ENCODE measurements at regions not wholly inside any gene's neighbourhood (a gene's known extent, or its start where the extent isn't known, plus 50 kb on each side); places are given as distances from the start of the nearest gene placed in this dataset.

- H3K36me3 ChIP-seq (ENCODE audit: insufficient read depth, low read length) = no peaks in the 10 kb centered on the region
- H3K9me3 ChIP-seq (ENCODE audit: control insufficient read depth, insufficient read depth, low read length) = no peaks in the 10 kb centered on the region
- H3K4me1 ChIP-seq (ENCODE audit: insufficient read depth, low read length) = peaks cover 48% of the 10 kb centered on the region
- no peak overlapping the region for H3K9ac ChIP-seq (ENCODE audit: low read depth, low read length)
Measured at GRCh38 chr5:117058740-117059139, 484.1 kb upstream of the SEMA6A start.

- no peaks in the 10 kb centered on the region for H3K9me3 ChIP-seq (ENCODE audit: control insufficient read depth, insufficient read depth, low read length)
- H3K36me3 ChIP-seq (ENCODE audit: insufficient read depth, low read length) = no peaks in the 10 kb centered on the region
- H3K4me1 ChIP-seq (ENCODE audit: insufficient read depth, low read length) = peaks cover 66% of the 10 kb centered on the region
- H3K9ac ChIP-seq (ENCODE audit: low read depth, low read length) = no peak overlapping the region
Measured at GRCh38 chr5:117055517-117055916, 480.9 kb upstream of the SEMA6A start.

DNA sequence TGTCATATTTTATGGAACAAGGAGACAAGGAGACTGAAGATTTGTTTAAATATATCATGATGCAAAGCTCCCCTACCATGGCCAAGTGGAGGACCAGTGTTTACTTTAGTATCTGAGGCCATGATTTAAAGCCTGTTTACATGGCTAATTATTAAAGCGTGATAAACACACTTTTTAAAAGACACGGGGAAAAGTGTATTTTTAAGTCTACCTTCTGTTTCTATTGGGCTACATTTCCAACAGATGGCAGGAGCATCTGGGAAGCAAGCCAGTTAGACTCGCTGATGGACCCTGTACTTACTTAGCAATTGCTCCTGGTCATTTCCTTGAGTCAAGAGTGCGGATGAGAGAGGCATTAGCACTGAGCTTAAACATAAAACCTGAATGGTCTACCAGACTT lies 480.3 kb upstream of the SEMA6A start:
- Histone ChIP-seq H3K9ac (ENCODE audit: low read depth, low read length) (no peak overlapping the region), H3K36me3 (ENCODE audit: insufficient read depth, low read length) (no peaks in the 10 kb centered on the region), H3K9me3 (ENCODE audit: control insufficient read depth, insufficient read depth, low read length) (no peaks in the 10 kb centered on the region), H3K4me1 (ENCODE audit: insufficient read depth, low read length) (peaks cover 66% of the 10 kb centered on the region)

DNA sequence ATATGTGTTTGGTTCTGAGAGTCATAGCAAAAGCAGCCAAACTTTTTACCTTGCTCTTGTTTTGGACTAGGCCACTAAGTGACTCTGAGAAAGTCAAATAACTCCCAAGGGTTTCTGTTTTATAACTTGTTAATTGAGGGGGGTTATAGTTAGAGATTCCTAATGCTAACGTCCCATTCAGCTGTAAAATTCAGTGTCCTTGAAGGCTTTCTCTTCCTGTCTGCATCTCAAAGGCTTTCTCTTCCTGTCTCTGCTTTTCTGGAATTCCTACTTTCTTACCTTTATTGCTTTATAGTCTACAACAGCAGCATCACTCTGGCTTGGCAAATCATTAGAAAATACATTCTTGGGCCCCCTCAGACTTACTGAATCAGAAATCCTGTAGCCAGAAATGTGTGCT lies 479.5 kb upstream of the SEMA6A start:
- no peak overlapping the region for H3K9ac ChIP-seq (ENCODE audit: low read depth, low read length)
- no peaks in the 10 kb centered on the region for H3K36me3 ChIP-seq (ENCODE audit: insufficient read depth, low read length)
- no peaks in the 10 kb centered on the region for H3K9me3 ChIP-seq (ENCODE audit: control insufficient read depth, insufficient read depth, low read length)
- H3K4me1 ChIP-seq (ENCODE audit: insufficient read depth, low read length) = peaks cover 62% of the 10 kb centered on the region

- Histone ChIP-seq H3K9ac (ENCODE audit: low read depth, low read length) (no peak overlapping the region), H3K36me3 (ENCODE audit: insufficient read depth, low read length) (no peaks in the 10 kb centered on the region), H3K4me1 (ENCODE audit: insufficient read depth, low read length) (peaks cover 35% of the 10 kb centered on the region), H3K9me3 (ENCODE audit: control insufficient read depth, insufficient read depth, low read length) (no peaks in the 10 kb centered on the region)
Measured at GRCh38 chr5:117041926-117042595, 467.4 kb upstream of the SEMA6A start.

- Histone ChIP-seq H3K9ac (ENCODE audit: low read depth, low read length) (no peak overlapping the region), H3K4me1 (ENCODE audit: insufficient read depth, low read length) (peaks cover 25% of the 10 kb centered on the region), H3K9me3 (ENCODE audit: control insufficient read depth, insufficient read depth, low read length) (no peaks in the 10 kb centered on the region), H3K36me3 (ENCODE audit: insufficient read depth, low read length) (0 out of 2 replicates have a peak, but pooled peaks cover 7% of the 10 kb centered on the region)
Measured at GRCh38 chr5:117039035-117039434, 464.4 kb upstream of the SEMA6A start.

DNA sequence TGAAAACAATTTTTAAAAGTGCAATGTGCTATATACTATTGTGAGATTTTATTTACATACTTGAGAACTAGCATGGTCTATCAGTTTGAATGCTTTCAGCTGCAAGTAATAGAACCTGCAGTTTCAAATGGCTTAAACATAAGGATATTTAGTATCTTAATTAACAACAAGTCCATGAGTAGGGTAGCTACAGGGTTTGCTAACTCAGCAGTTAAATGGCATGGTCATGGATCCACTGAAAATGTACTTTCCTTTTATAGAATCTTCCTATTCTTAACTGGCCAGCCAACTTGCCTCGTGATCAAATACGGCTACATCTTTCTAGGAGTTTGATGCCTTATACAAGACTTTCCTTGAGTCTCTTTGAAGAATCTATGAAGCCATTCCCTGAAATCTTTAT lies 452.8 kb upstream of the SEMA6A start:
- Histone ChIP-seq H3K9ac (ENCODE audit: low read depth, low read length) (no peak overlapping the region), H3K4me1 (ENCODE audit: insufficient read depth, low read length) (no peaks in the 10 kb centered on the region), H3K9me3 (ENCODE audit: control insufficient read depth, insufficient read depth, low read length) (no peaks in the 10 kb centered on the region), H3K36me3 (ENCODE audit: insufficient read depth, low read length) (no peaks in the 10 kb centered on the region)

GRCh38 chr5:117020999-117021398 lies 446.4 kb upstream of the SEMA6A start:
- no peaks in the 10 kb centered on the region; the same call in 1 of the 2 replicates for H3K36me3 ChIP-seq (ENCODE audit: insufficient read depth, low read length)
- H3K9me3 ChIP-seq (ENCODE audit: control insufficient read depth, insufficient read depth, low read length) = no peaks in the 10 kb centered on the region
- peaks cover 31% of the 10 kb centered on the region for H3K4me1 ChIP-seq (ENCODE audit: insufficient read depth, low read length)
- no peak overlapping the region for H3K9ac ChIP-seq (ENCODE audit: low read depth, low read length)

DNA sequence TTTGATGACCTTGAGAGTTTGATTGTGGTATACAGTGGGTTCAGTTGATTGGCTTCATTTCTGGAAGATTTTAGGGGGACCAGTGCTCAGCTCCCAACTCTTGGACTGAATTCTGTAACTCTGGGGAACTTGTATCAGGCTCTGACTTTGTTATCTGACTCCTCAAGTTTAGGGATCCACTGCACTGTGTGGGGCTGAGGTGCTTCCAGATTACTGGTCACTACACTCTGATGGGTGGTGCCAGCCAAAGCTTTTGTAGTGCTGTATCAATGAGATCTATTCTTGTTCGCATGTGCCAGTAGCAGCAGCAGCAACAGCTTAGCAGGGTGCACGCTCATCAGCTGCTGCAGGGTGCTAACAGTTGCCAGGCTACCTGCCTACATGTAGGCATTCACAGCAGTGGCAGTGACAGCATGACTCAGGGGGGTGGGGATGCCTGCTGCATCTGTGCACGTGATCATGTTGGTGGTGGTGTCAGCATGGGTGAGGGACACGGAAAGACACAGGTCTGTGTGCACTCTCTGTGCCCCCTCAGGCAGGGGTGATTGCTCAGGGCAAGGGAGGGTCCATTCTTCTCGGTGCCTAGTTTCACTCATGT lies 438.8 kb upstream of the SEMA6A start:
- Histone ChIP-seq H3K36me3 (ENCODE audit: insufficient read depth, low read length) (peaks cover 4% of the 10 kb centered on the region; the same call in 1 of the 2 replicates), H3K9ac (ENCODE audit: low read depth, low read length) (no peak overlapping the region), H3K9me3 (ENCODE audit: control insufficient read depth, insufficient read depth, low read length) (0 out of 2 replicates have a peak, but pooled peaks cover 3% of the 10 kb centered on the region), H3K4me1 (ENCODE audit: insufficient read depth, low read length) (peaks cover 10% of the 10 kb centered on the region)

- Histone ChIP-seq H3K36me3 (ENCODE audit: insufficient read depth, low read length) (peaks cover 4% of the 10 kb centered on the region; the same call in 1 of the 2 replicates), H3K9me3 (ENCODE audit: control insufficient read depth, insufficient read depth, low read length) (0 out of 2 replicates have a peak, but pooled peaks cover 3% of the 10 kb centered on the region), H3K9ac (ENCODE audit: low read depth, low read length) (no peak overlapping the region), H3K4me1 (ENCODE audit: insufficient read depth, low read length) (no peaks in the 10 kb centered on the region)
Measured at GRCh38 chr5:117010574-117010973, 436.0 kb upstream of the SEMA6A start.

GRCh38 chr5:116998024-116998423 lies 423.4 kb upstream of the SEMA6A start:
- Histone ChIP-seq H3K9ac (ENCODE audit: low read depth, low read length) (no peak overlapping the region), H3K9me3 (ENCODE audit: control insufficient read depth, insufficient read depth, low read length) (peaks cover 2% of the 10 kb centered on the region; the same call in 1 of the 2 replicates), H3K4me1 (ENCODE audit: insufficient read depth, low read length) (no peaks in the 10 kb centered on the region), H3K36me3 (ENCODE audit: insufficient read depth, low read length) (no peaks in the 10 kb centered on the region)

GRCh38 chr5:116992681-116993080 lies 418.1 kb upstream of the SEMA6A start:
- Histone ChIP-seq H3K36me3 (ENCODE audit: insufficient read depth, low read length) (no peaks in the 10 kb centered on the region), H3K9me3 (ENCODE audit: control insufficient read depth, insufficient read depth, low read length) (no peaks in the 10 kb centered on the region), H3K9ac (ENCODE audit: low read depth, low read length) (no peak overlapping the region), H3K4me1 (ENCODE audit: insufficient read depth, low read length) (no peaks in the 10 kb centered on the region)

- Histone ChIP-seq H3K9me3 (ENCODE audit: control insufficient read depth, insufficient read depth, low read length) (no peaks in the 10 kb centered on the region), H3K9ac (ENCODE audit: low read depth, low read length) (no peak overlapping the region), H3K4me1 (ENCODE audit: insufficient read depth, low read length) (no peaks in the 10 kb centered on the region), H3K36me3 (ENCODE audit: insufficient read depth, low read length) (no peaks in the 10 kb centered on the region)
Measured at GRCh38 chr5:116989995-116990394, 415.4 kb upstream of the SEMA6A start.

DNA sequence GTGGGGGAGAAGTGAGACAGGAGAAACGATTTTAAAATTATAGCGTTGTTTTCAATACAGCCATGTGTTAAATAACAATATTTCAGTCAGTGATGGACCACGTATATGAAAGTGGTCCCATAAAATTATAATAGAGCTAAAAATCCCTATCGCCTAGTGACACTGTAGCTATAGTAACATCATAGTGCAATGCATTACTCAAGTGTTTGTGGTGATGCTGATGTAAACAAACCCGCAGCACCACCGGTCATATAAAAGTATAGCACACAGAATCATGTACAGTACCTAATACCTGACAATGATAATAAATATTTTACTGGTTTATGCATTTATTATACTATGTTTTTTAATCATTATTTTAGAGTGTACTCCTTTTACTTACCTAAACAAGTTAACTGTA lies 407.4 kb upstream of the SEMA6A start:
- Histone ChIP-seq H3K9ac (ENCODE audit: low read depth, low read length) (no peak overlapping the region), H3K4me1 (ENCODE audit: insufficient read depth, low read length) (no peaks in the 10 kb centered on the region), H3K9me3 (ENCODE audit: control insufficient read depth, insufficient read depth, low read length) (no peaks in the 10 kb centered on the region), H3K36me3 (ENCODE audit: insufficient read depth, low read length) (no peaks in the 10 kb centered on the region)

DNA sequence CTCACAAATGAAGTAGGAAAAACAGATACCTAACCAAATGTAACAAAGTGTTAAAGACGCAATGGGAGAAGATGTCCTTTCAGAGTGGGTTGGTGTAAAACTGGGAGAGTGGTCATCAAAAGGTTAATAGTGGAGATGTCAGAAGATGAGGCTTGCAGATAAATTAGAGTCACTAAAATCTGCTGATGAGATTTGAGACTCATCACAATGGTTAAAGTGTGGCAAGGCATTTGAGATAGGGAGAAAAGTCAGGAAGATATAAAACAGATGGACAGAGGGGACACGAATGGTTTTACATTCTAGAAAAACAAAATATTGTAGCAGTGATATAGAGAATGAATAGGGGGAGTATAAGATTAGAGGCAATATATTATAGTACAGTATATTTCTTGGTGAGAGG lies 406.0 kb upstream of the SEMA6A start:
- Histone ChIP-seq H3K4me1 (ENCODE audit: insufficient read depth, low read length) (no peaks in the 10 kb centered on the region), H3K9me3 (ENCODE audit: control insufficient read depth, insufficient read depth, low read length) (no peaks in the 10 kb centered on the region)

More for the DNA sequence above, 406.0 kb upstream of the SEMA6A start:
- no peak overlapping the region for H3K9ac ChIP-seq (ENCODE audit: low read depth, low read length)
- no peaks in the 10 kb centered on the region for H3K36me3 ChIP-seq (ENCODE audit: insufficient read depth, low read length)
